GM13977 (cell line): ENCODE measurements at regions not wholly inside any gene's neighbourhood (a gene's known extent, or its start where the extent isn't known, plus 50 kb on each side); places are given as distances from the start of the nearest gene placed in this dataset.

Experiments
- DNase-seq: peaks from one replicate; pipeline ENCODE4 v3.0.0; 2012; ENCODE audit warnings: low spot score
- CTCF ChIP-seq: IDR thresholded peaks from 2 replicates; pipeline ENCODE4 v1.5.1; 2012; ENCODE audit warnings: mild to moderate bottlenecking, control low read depth; ENCODE audit not compliant: insufficient read depth; ENCODE audit errors: extremely low read depth, missing control alignments
- in situ Hi-C: fragments of 300-500 bp; cut with MboI; formaldehyde crosslinking; loops from one replicate; pipeline ENCODE4 v1.12.0; 2022; ENCODE audit warnings: low sequenced_read_pairs, low pct_unique_long_range_greater_than_20kb, mixed read lengths, inconsistent platforms; ENCODE audit not compliant: unreplicated experiment

GRCh38 chr1:188426561-188426960 lies 1597.8 kb downstream of the PLA2G4A start:
- in situ Hi-C loops, result no loop called here
- TF ChIP-seq CTCF, result no peak
- no peak for DNase-seq

- in situ Hi-C loops, result no loop called here
- no peak for TF ChIP-seq CTCF
- no peak for DNase-seq
Measured at GRCh38 chr1:188427642-188428041, 1598.9 kb downstream of the PLA2G4A start.

GRCh38 chr1:188429386-188429785 lies 1600.6 kb downstream of the PLA2G4A start:
- in situ Hi-C loops, result no loop called here
- no peak for TF ChIP-seq CTCF
- DNase-seq, result no peak

GRCh38 chr1:188432427-188432826 lies 1603.7 kb downstream of the PLA2G4A start:
- no peak for TF ChIP-seq CTCF
- in situ Hi-C loops, result no loop called here
- DNase-seq, result no peak

GRCh38 chr1:188433425-188433824 lies 1604.7 kb downstream of the PLA2G4A start:
- in situ Hi-C loops, result no loop called here
- no peak for DNase-seq
- TF ChIP-seq CTCF, result no peak

- no peak for DNase-seq
- TF ChIP-seq CTCF, result no peak
- in situ Hi-C loops, result no loop called here
Measured at GRCh38 chr1:188444526-188444925, 1615.8 kb downstream of the PLA2G4A start.

GRCh38 chr1:188462837-188463236 lies 1634.1 kb downstream of the PLA2G4A start:
- in situ Hi-C loops, result no loop called here
- TF ChIP-seq CTCF, result no peak
- DNase-seq, result no peak
